CD4-positive, alpha-beta T cell (primary cell): ENCODE measurements at regions not wholly inside any gene's neighbourhood (a gene's known extent, or its start where the extent isn't known, plus 50 kb on each side); places are given as distances from the start of the nearest gene placed in this dataset.

Source experiments
- ATAC-seq: fragments of 200-7000 bp; cut with Tn5 transposase; one replicate; pipeline ENCODE4 v1.10.0; 2022; ENCODE audit warnings: mild to moderate bottlenecking; ENCODE audit not compliant: poor library complexity
- CTCF ChIA-PET: fragments of 350-600 bp; sonication (Branson Sonifier 250); formaldehyde crosslinking; loops from one replicate; lab custom pipeline; 2021; ENCODE audit warnings: antibody characterized with exemption, inconsistent platforms; lab: Charles Lee
- POLR2A ChIA-PET: fragments of 350-600 bp; sonication (Branson Sonifier 250); formaldehyde crosslinking; loops from one replicate; lab custom pipeline; 2021; ENCODE audit warnings: antibody characterized with exemption, inconsistent platforms; lab: Charles Lee
- DNase-seq, 14 experiments: peaks; one replicate each; pipeline ENCODE4 v3.0.0-alpha.2; 2013 to 2020; ENCODE audit warnings: mixed read lengths in 2 of 14
- H3K27ac ChIP-seq, 2 donors: one replicate each; pipeline versions ENCODE4 v1.5.1 to v1.7.0; 2013; ENCODE audit warnings: low read length in 2 of 2, low read depth in 1 of 2, mild to moderate bottlenecking in 1 of 2
- H3K27me3 ChIP-seq, 2 experiments: 1 replicate in 1 of 2; 2 replicates in 1 of 2; pipeline versions ENCODE4 v1.6.1 to v1.7.0; 2013; ENCODE audit warnings: low read length in 2 of 2, control low read depth in 1 of 2, mild to moderate bottlenecking in 1 of 2, moderate library complexity in 1 of 2; ENCODE audit not compliant: insufficient read depth in 2 of 2, control insufficient read depth in 1 of 2
- H3K36me3 ChIP-seq: one replicate; pipeline ENCODE4 v1.6.1; 2013; ENCODE audit warnings: low read length, control low read depth; ENCODE audit not compliant: insufficient read depth
- H3K4me1 ChIP-seq: one replicate; pipeline ENCODE4 v1.6.1; 2013; ENCODE audit warnings: low read length, control low read depth; ENCODE audit not compliant: insufficient read depth
- H3K4me3 ChIP-seq: one replicate; pipeline ENCODE4 v1.5.1; 2013; ENCODE audit warnings: mild to moderate bottlenecking, low read length, moderate library complexity
- H3K9me3 ChIP-seq, 2 experiments: 1 replicate in 1 of 2; 2 replicates in 1 of 2; pipeline versions ENCODE4 v1.6.1 to v1.7.0; 2013; ENCODE audit warnings: low read length in 2 of 2, mild to moderate bottlenecking in 2 of 2, control low read depth in 1 of 2, moderate library complexity in 1 of 2; ENCODE audit not compliant: control insufficient read depth in 1 of 2, insufficient read depth in 1 of 2
- H3K27ac Mint-ChIP-seq: one replicate; pipeline ENCODE4 v1.8.0; 2020; ENCODE audit warnings: mixed read lengths
- H3K27me3 Mint-ChIP-seq: one replicate; pipeline ENCODE4 v1.8.0; 2021; ENCODE audit warnings: mixed read lengths
- H3K36me3 Mint-ChIP-seq: one replicate; pipeline ENCODE4 v1.8.0; 2021; ENCODE audit warnings: low read depth, mixed read lengths
- H3K4me1 Mint-ChIP-seq: one replicate; pipeline ENCODE4 v1.8.0; 2021; ENCODE audit warnings: low read depth, mixed read lengths
- H3K4me3 Mint-ChIP-seq: one replicate; pipeline ENCODE4 v1.8.0; 2020; ENCODE audit warnings: mild to moderate bottlenecking, mixed read lengths
- H3K9me3 Mint-ChIP-seq: one replicate; pipeline ENCODE4 v1.8.0; 2020; ENCODE audit warnings: mixed read lengths
- CTCF ChIP-seq: fragments of 200-600 bp; IDR thresholded peaks from one replicate; pipeline ENCODE4 v1.8.0; 2022; ENCODE audit warnings: antibody characterized with exemption, mild to moderate bottlenecking
- intact Hi-C, 2 experiments: fragments of 100-400 bp; cut with DNase I in 1 of 2; cut with micrococcal nuclease in 1 of 2; formaldehyde crosslinking; loops; one replicate each; pipeline versions ENCODE4 v1.15.1 to v1.9.0; 2023 to 2025; cut with DNase I, micrococcal nuclease

- no peaks in the 10 kb centered on the region for H3K9me3 Mint-ChIP-seq
- no peak overlapping the region for H3K4me3 Mint-ChIP-seq
- H3K4me1 ChIP-seq, result peaks cover 6% of the 10 kb centered on the region
- DNase-seq, result no peak
- no peak overlapping the region for H3K27ac ChIP-seq
- H3K36me3 Mint-ChIP-seq, result no peaks in the 10 kb centered on the region
- no peak for ATAC-seq
- peak overlapping the region; percentile 5 for H3K27ac Mint-ChIP-seq
- H3K4me1 Mint-ChIP-seq, result peaks cover 46% of the 10 kb centered on the region
- POLR2A ChIA-PET, result interaction anchor here (0.6 to 1.9 kb wide), 2 partner anchors 10 to 21 kb away, joined by 3 to 6 read pairs; no protein-coding TSS in a partner anchor
- H3K4me3 ChIP-seq, result no peak overlapping the region
- CTCF ChIA-PET, result no interaction called here
- no peaks in the 10 kb centered on the region for H3K27me3 ChIP-seq
- no peaks in the 10 kb centered on the region for H3K27me3 Mint-ChIP-seq
- intact Hi-C loops, result loop anchor here in 1 of 2 experiments (10.0 kb wide), 1 partner anchor 861 kb away; the partner anchor contains the start of gene B3GALT2
- no peaks in the 10 kb centered on the region for H3K9me3 ChIP-seq
- TF ChIP-seq CTCF, result no peak
- no peaks in the 10 kb centered on the region for H3K36me3 ChIP-seq
These were observed 859.0 kb upstream of the B3GALT2 start for GRCh38 chr1:194045416-194045815.

DNA sequence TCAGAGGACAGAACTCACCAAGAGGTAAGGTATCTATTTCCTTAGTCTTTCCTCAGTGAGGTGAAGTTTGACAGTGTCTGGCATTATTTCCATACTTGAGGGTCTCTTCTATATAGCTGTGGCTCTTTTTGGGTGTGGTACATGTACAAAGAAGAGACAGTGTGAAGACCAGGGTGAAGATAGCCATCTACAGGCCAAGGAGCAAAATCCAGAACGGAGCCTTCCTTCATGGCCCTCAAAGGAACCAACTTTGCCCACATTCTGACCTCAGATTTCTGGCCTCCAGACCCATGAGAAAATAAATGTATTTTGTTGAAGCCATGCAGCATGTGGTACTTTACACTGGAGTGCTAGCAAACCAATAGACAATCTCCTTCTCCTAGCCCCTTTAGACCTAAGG, 858.5 kb upstream of the B3GALT2 start:
- ATAC-seq (no peak), DNase-seq (no peak)
- no peak overlapping the region for H3K27ac ChIP-seq
- peak overlapping the region; percentile 5 for H3K27ac Mint-ChIP-seq
- H3K4me1 Mint-ChIP-seq, result peaks cover 47% of the 10 kb centered on the region
- intact Hi-C loops, result loop anchor here in 1 of 2 experiments (10.0 kb wide), 1 partner anchor 860 kb away; the partner anchor contains the start of gene B3GALT2
- no peaks in the 10 kb centered on the region for H3K36me3 Mint-ChIP-seq
- H3K9me3 ChIP-seq, result no peaks in the 10 kb centered on the region
- H3K36me3 ChIP-seq, result no peaks in the 10 kb centered on the region
- no peaks in the 10 kb centered on the region for H3K27me3 ChIP-seq
- TF ChIP-seq CTCF, result no peak
- ChIA-PET POLR2A (interaction anchor here (1.4 to 1.9 kb wide), 2 partner anchors 8 to 11 kb away, joined by 6 read pairs; no protein-coding TSS in a partner anchor), CTCF (no interaction called here)
- H3K27me3 Mint-ChIP-seq, result no peaks in the 10 kb centered on the region
- H3K4me3 ChIP-seq, result no peak overlapping the region
- no peaks in the 10 kb centered on the region for H3K9me3 Mint-ChIP-seq
- peaks cover 6% of the 10 kb centered on the region for H3K4me1 ChIP-seq
- H3K4me3 Mint-ChIP-seq, result no peak overlapping the region

GRCh38 chr1:194043984-194044755, 857.8 kb upstream of the B3GALT2 start:
- H3K9me3 Mint-ChIP-seq, result peaks cover 2% of the 10 kb centered on the region
- no peaks in the 10 kb centered on the region for H3K36me3 Mint-ChIP-seq
- H3K4me3 Mint-ChIP-seq, result no peak overlapping the region
- CTCF ChIA-PET, result no interaction called here
- Histone ChIP-seq H3K4me3 (no peak overlapping the region), H3K36me3 (no peaks in the 10 kb centered on the region), H3K4me1 (peaks cover 6% of the 10 kb centered on the region), H3K9me3 (no peaks in the 10 kb centered on the region), H3K27me3 (no peaks in the 10 kb centered on the region), H3K27ac (no peak overlapping the region)
- H3K27me3 Mint-ChIP-seq, result no peaks in the 10 kb centered on the region
- TF ChIP-seq CTCF, result no peak
- H3K4me1 Mint-ChIP-seq, result peaks cover 49% of the 10 kb centered on the region
- intact Hi-C loops, result loop anchor here in 1 of 2 experiments (10.0 kb wide), 1 partner anchor 859 kb away; the partner anchor contains the start of gene B3GALT2
- DNase-seq, result no peak
- peak overlapping the region; percentile 20 for H3K27ac Mint-ChIP-seq
- peak; percentile 49 for ATAC-seq
- POLR2A ChIA-PET, result interaction anchor here (0.6 to 1.9 kb wide), 3 partner anchors 9 to 57 kb away, joined by 3 to 6 read pairs (median 6); no protein-coding TSS in a partner anchor
